Endothelial cell of umbilical vein (primary cell): ENCODE measurements at regions not wholly inside any gene's neighbourhood (a gene's known extent, or its start where the extent isn't known, plus 50 kb on each side); places are given as distances from the start of the nearest gene placed in this dataset.

Experiments used
- BruUV-seq: library from RNA; stranded (reverse); fragments of 400-500 nt; replicated peaks from 2 replicates; lab custom pipeline; 2021; lab: Mats Ljungman, UMichigan
- CTCF ChIA-PET: fragments of 300-600, 350-600 bp; sonication (Branson Sonifier 250); formaldehyde crosslinking; loops from one replicate; lab custom pipeline; 2021; ENCODE audit warnings: antibody characterized with exemption, inconsistent platforms; lab: Charles Lee
- POLR2A ChIA-PET: fragments of 300-600, 350-600 bp; sonication (Branson Sonifier 250); formaldehyde crosslinking; loops from one replicate; lab custom pipeline; 2021; ENCODE audit warnings: antibody characterized with exemption, inconsistent platforms; lab: Charles Lee
- DNase-seq: peaks from one replicate; pipeline ENCODE4 v3.0.0-alpha.2; 2011; ENCODE audit warnings: low read depth, low spot score
- FAIRE-seq: peaks from 2 replicates; lab custom pipeline; 2011; peaks lifted over from hg19 to GRCh38; lab: Jason Lieb, UNC
- H2AFZ ChIP-seq: 2 replicates; pipeline ENCODE4 v1.6.0; 2012; ENCODE audit warnings: low read depth, low read length, control low read depth, inconsistent platforms
- H3K27ac ChIP-seq: 2 replicates; pipeline ENCODE4 v1.5.1; 2011; ENCODE audit warnings: low read depth, mild to moderate bottlenecking, control low read depth, low read length, moderate library complexity; ENCODE audit not compliant: insufficient read depth
- H3K27me3 ChIP-seq, 2 experiments: 2 replicates each; pipeline versions ENCODE4 v1.6.0 to v1.6.1; 2011; ENCODE audit warnings: low read length in 2 of 2, mixed read lengths in 1 of 2; ENCODE audit not compliant: control insufficient read depth in 2 of 2, insufficient read depth in 2 of 2
- H3K36me3 ChIP-seq, 2 experiments: 2 replicates in 1 of 2; 3 replicates in 1 of 2; pipeline ENCODE4 v1.5.1; 2011; ENCODE audit warnings: low read length in 2 of 2, mild to moderate bottlenecking in 1 of 2, moderate library complexity in 1 of 2; ENCODE audit not compliant: control insufficient read depth in 2 of 2, insufficient read depth in 2 of 2; ENCODE audit errors: extremely low read depth in 1 of 2
- H3K4me1 ChIP-seq: 3 replicates; pipeline ENCODE4 v1.5.1; 2011; ENCODE audit warnings: mild to moderate bottlenecking, low read length; ENCODE audit not compliant: control insufficient read depth, insufficient read depth; ENCODE audit errors: extremely low read depth
- H3K4me2 ChIP-seq: 2 replicates; pipeline ENCODE4 v1.6.1; 2011; ENCODE audit warnings: low read length, control low read depth, mixed read lengths; ENCODE audit not compliant: insufficient read depth
- H3K4me3 ChIP-seq, 3 experiments: fragments of 200-600 bp in 1 of 3; sonication (generic), shearing (Covaris generic) in 1 of 3; replicated peaks in 1 of 3; 2 replicates each; pipeline ENCODE4 v1.5.1; 2011 to 2016; ENCODE audit warnings: control low read depth in 3 of 3, low read length in 3 of 3, mild to moderate bottlenecking in 2 of 3, inconsistent platforms in 1 of 3, low read depth in 1 of 3, moderate library complexity in 1 of 3; ENCODE audit not compliant: insufficient read depth in 1 of 3
- H3K79me2 ChIP-seq: 2 replicates; pipeline ENCODE4 v1.6.0; 2012; ENCODE audit warnings: low read length, inconsistent platforms; ENCODE audit not compliant: control insufficient read depth, insufficient read depth
- H3K9ac ChIP-seq: replicated peaks from 2 replicates; pipeline ENCODE3; 2011; ENCODE audit warnings: low read length, control low read depth; ENCODE audit not compliant: insufficient read depth; ENCODE audit errors: extremely low read depth
- H3K9me1 ChIP-seq: replicated peaks from 3 replicates; pipeline ENCODE4 v1.6.0; 2011; ENCODE audit warnings: mild to moderate bottlenecking, low read length; ENCODE audit not compliant: control insufficient read depth, insufficient read depth; ENCODE audit errors: extremely low read depth
- H3K9me3 ChIP-seq: replicated peaks from 2 replicates; pipeline ENCODE4 v1.5.1; 2012; ENCODE audit warnings: low read length, inconsistent platforms; ENCODE audit not compliant: control insufficient read depth, insufficient read depth
- H4K20me1 ChIP-seq: replicated peaks from 2 replicates; pipeline ENCODE3; 2011; ENCODE audit warnings: mild to moderate bottlenecking, low read length; ENCODE audit not compliant: control insufficient read depth, insufficient read depth; ENCODE audit errors: extremely low read depth
- EZH2 ChIP-seq: IDR thresholded peaks from 2 replicates; pipeline ENCODE4 v1.6.1; 2012; ENCODE audit warnings: borderline replicate concordance, low read depth, mild to moderate bottlenecking, moderate library complexity, low read length, inconsistent platforms; ENCODE audit not compliant: severe bottlenecking
- FOS ChIP-seq: IDR thresholded peaks from 2 replicates; pipeline ENCODE4 v1.6.1; 2011; ENCODE audit warnings: mild to moderate bottlenecking, low read length, moderate library complexity, borderline replicate concordance; ENCODE audit not compliant: insufficient read depth
- GATA2 ChIP-seq: IDR thresholded peaks from 2 replicates; pipeline ENCODE4 v1.7.0; 2011; ENCODE audit warnings: low read depth, mild to moderate bottlenecking, moderate library complexity, mixed read lengths, low read length; ENCODE audit not compliant: insufficient read length, insufficient read depth
- JUN ChIP-seq: IDR thresholded peaks from 2 replicates; pipeline ENCODE4 v1.6.1; 2011; ENCODE audit warnings: borderline replicate concordance, low read depth; ENCODE audit not compliant: insufficient read length, insufficient read depth
- MYC ChIP-seq: IDR thresholded peaks from one replicate; pipeline ENCODE4 v1.6.1; 2011; ENCODE audit warnings: mild to moderate bottlenecking, low read depth, low read length
- POLR2A ChIP-seq: IDR thresholded peaks from 2 replicates; pipeline ENCODE4 v1.6.1; 2012; ENCODE audit warnings: low read depth, mild to moderate bottlenecking, control low read depth, low read length
- POLR2AphosphoS5 ChIP-seq: IDR thresholded peaks from 2 replicates; pipeline ENCODE4 v1.6.1; 2012; ENCODE audit warnings: low read depth, mild to moderate bottlenecking, control low read depth, low read length, moderate library complexity; ENCODE audit not compliant: insufficient read depth
- dilution Hi-C: fragments of 300-500 bp; cut with MboI; formaldehyde crosslinking; loops from one replicate; pipeline ENCODE4 v1.15.0; 2019; ENCODE audit warnings: low sequenced_read_pairs; ENCODE audit not compliant: extremely low pct_ligation_motif_present
- intact Hi-C: fragments of 100-400 bp; cut with micrococcal nuclease; formaldehyde crosslinking; loops from one replicate; pipeline ENCODE4 v1.10.0; 2022
- TF ChIP-seq, protein P1 (sequence below): IDR thresholded peaks from 2 replicates; pipeline ENCODE4 v1.6.1; 2011; ENCODE audit not compliant: insufficient read depth, insufficient read length
- TF ChIP-seq, protein P2 (sequence below), 2 donors: IDR thresholded peaks; 1 replicate in 1 of 2; 2 replicates in 1 of 2; pipeline ENCODE4 v1.5.1; 2011; ENCODE audit warnings: low read length in 2 of 2, mild to moderate bottlenecking in 2 of 2, moderate library complexity in 2 of 2, control low read depth in 1 of 2, inconsistent platforms in 1 of 2, low read depth in 1 of 2; ENCODE audit not compliant: insufficient read depth in 1 of 2; ENCODE audit errors: extremely low read depth in 1 of 2

DNA sequence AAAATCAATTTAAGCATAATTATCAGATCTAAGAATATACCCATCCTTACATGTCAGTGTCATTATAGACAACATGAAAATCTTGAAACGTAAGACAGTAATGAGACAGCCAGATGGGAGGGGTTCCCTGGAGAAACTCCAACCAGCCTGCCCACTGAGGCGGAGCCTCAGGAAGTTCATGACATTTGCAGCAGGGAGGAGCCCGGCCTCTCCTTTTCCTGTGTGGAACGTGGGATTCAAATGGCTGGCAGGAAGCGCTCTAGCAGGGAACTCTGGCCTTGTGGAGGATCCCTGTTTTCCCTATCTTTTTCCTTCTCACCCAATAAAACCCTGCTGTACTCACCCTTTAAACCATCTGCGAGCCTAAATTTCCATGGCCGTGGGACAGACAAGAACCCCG is 176.6 kb upstream of the KCNN2 start:
- intact Hi-C loops = no loop called here
- Histone ChIP-seq H3K27me3 (no peaks in the 10 kb centered on the region), H3K9ac (peak overlapping the region; percentile 3), H3K9me3 (no peaks in the 10 kb centered on the region), H4K20me1 (no peaks in the 10 kb centered on the region), H2AFZ (peak overlapping the region; percentile 95), H3K4me3 (no peak overlapping the region), H3K27ac (no peak overlapping the region), H3K36me3 (no peaks in the 10 kb centered on the region), H3K4me2 (peak overlapping the region; percentile 24), H3K9me1 (no peaks in the 10 kb centered on the region), H3K4me1 (peaks cover 12% of the 10 kb centered on the region), H3K79me2 (no peaks in the 10 kb centered on the region)
- dilution Hi-C loops = no loop called here
- BruUV-seq = no TSS peak
- peak; percentile 32 for DNase-seq
- FAIRE-seq = no peak
- TF ChIP-seq GATA2 (no peak), FOS (no peak), MYC (no peak), POLR2A (no peak), JUN (no peak), EZH2 (no peak), POLR2AphosphoS5 (no peak)
- TF ChIP-seq, protein P1, sequence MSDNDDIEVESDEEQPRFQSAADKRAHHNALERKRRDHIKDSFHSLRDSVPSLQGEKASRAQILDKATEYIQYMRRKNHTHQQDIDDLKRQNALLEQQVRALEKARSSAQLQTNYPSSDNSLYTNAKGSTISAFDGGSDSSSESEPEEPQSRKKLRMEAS = no peak
- TF ChIP-seq, protein P2, sequence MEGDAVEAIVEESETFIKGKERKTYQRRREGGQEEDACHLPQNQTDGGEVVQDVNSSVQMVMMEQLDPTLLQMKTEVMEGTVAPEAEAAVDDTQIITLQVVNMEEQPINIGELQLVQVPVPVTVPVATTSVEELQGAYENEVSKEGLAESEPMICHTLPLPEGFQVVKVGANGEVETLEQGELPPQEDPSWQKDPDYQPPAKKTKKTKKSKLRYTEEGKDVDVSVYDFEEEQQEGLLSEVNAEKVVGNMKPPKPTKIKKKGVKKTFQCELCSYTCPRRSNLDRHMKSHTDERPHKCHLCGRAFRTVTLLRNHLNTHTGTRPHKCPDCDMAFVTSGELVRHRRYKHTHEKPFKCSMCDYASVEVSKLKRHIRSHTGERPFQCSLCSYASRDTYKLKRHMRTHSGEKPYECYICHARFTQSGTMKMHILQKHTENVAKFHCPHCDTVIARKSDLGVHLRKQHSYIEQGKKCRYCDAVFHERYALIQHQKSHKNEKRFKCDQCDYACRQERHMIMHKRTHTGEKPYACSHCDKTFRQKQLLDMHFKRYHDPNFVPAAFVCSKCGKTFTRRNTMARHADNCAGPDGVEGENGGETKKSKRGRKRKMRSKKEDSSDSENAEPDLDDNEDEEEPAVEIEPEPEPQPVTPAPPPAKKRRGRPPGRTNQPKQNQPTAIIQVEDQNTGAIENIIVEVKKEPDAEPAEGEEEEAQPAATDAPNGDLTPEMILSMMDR (IDR thresholded peaks at IDR 0.05; ENCODE audit: extremely low read depth in 1 of 2, insufficient read depth in 1 of 2, low read depth in 1 of 2, low read length in 2 of 2) = no peak
- CTCF ChIA-PET = no interaction called here
- POLR2A ChIA-PET = no interaction called here
